ENCODE measurements at regions not wholly inside any gene's neighbourhood (a gene's known extent, or its start where the extent isn't known, plus 50 kb on each side); places are given as distances from the start of the nearest gene placed in this dataset.

GRCh38 chr12:25051171-25051570 is 102.3 kb upstream of the BCAT1 start:
- Histone ChIP-seq H3K4me1 (replicated peaks in 1 of 2) (no peaks in the 10 kb centered on the region), H3K27me3 (no peaks in the 10 kb centered on the region), H3K36me3 (replicated peaks in 1 of 2) (no peaks in the 10 kb centered on the region), H3K4me3 (no peak overlapping the region), H3K27ac (peak overlapping the region in 1 of 5 donors; percentile 19), H3K9me3 (replicated peaks in 1 of 3) (no peaks in the 10 kb centered on the region)
- 55 to 62% (median 59%) methylated on average over 6 of the region's 6 CpGs for WGBS, 4 donors
- DNase-seq: no peak
- intact Hi-C loops (cut with DNase I): no loop called here
- TF ChIP-seq CTCF (IDR thresholded peaks at IDR 0.05) (no peak), POLR2A (IDR thresholded peaks at IDR 0.05) (no peak)

GRCh38 chr12:25045869-25046268 is 97.0 kb upstream of the BCAT1 start:
- intact Hi-C loops (cut with DNase I): no loop called here
- no peaks in the 10 kb centered on the region for H3K36me3 ChIP-seq (replicated peaks in 1 of 2)
- no peak for DNase-seq
- H3K27me3 ChIP-seq: no peaks in the 10 kb centered on the region
- H3K4me1 ChIP-seq (replicated peaks in 1 of 2): no peaks in the 10 kb centered on the region
- no peak overlapping the region for H3K4me3 ChIP-seq
- TF ChIP-seq POLR2A (IDR thresholded peaks at IDR 0.05) (no peak), CTCF (IDR thresholded peaks at IDR 0.05) (no peak)
- no peak overlapping the region for H3K27ac ChIP-seq
- H3K9me3 ChIP-seq (replicated peaks in 1 of 3): no peaks in the 10 kb centered on the region

GRCh38 chr12:25041006-25041741 is 92.3 kb upstream of the BCAT1 start:
- H3K27me3 ChIP-seq: no peaks in the 10 kb centered on the region
- peak in 1 of 7 donors; percentile 30 for DNase-seq
- no peak overlapping the region for H3K4me3 ChIP-seq
- no peak overlapping the region for H3K27ac ChIP-seq
- no peaks in the 10 kb centered on the region for H3K4me1 ChIP-seq (replicated peaks in 1 of 2)
- H3K36me3 ChIP-seq (replicated peaks in 1 of 2): no peaks in the 10 kb centered on the region
- intact Hi-C loops (cut with DNase I): no loop called here
- no peaks in the 10 kb centered on the region for H3K9me3 ChIP-seq (replicated peaks in 1 of 3)
- 61 to 70% (median 62%) methylated on average over 9 of the region's 9 CpGs for WGBS, 4 donors
- no peak for TF ChIP-seq CTCF (IDR thresholded peaks at IDR 0.05)
- TF ChIP-seq POLR2A (IDR thresholded peaks at IDR 0.05): no peak

GRCh38 chr12:25040593-25040992 is 91.7 kb upstream of the BCAT1 start:
- Histone ChIP-seq H3K9me3 (replicated peaks in 1 of 3) (no peaks in the 10 kb centered on the region), H3K4me3 (no peak overlapping the region), H3K4me1 (replicated peaks in 1 of 2) (no peaks in the 10 kb centered on the region), H3K27me3 (no peaks in the 10 kb centered on the region), H3K36me3 (replicated peaks in 1 of 2) (no peaks in the 10 kb centered on the region), H3K27ac (no peak overlapping the region)
- no peak for TF ChIP-seq POLR2A (IDR thresholded peaks at IDR 0.05)
- no peak for TF ChIP-seq CTCF (IDR thresholded peaks at IDR 0.05)
- intact Hi-C loops (cut with DNase I): no loop called here
- 57 to 74% (median 66%) methylated on average over 4 of the region's 4 CpGs for WGBS, 4 donors
- DNase-seq: no peak
